PC-3 (cell line): ENCODE measurements at regions not wholly inside any gene's neighbourhood (a gene's known extent, or its start where the extent isn't known, plus 50 kb on each side); places are given as distances from the start of the nearest gene placed in this dataset.

Source experiments
- ATAC-seq: fragments of 200-7000 bp; cut with Tn5 transposase; 2 replicates; pipeline ENCODE4 v1.9.1; 2020; ENCODE audit warnings: mild to moderate bottlenecking, moderate library complexity
- BruUV-seq: library from RNA; stranded (reverse); fragments of 400-500 nt; replicated peaks from 2 replicates; lab custom pipeline; 2021; lab: Mats Ljungman, UMichigan
- CTCF ChIA-PET: fragments of 300-600 bp; sonication (Branson Sonifier 250); formaldehyde crosslinking; loops from one replicate; lab custom pipeline; 2022; ENCODE audit warnings: antibody characterized with exemption; lab: Charles Lee
- POLR2A ChIA-PET: fragments of 300-600 bp; sonication (Branson Sonifier 250); formaldehyde crosslinking; loops from one replicate; lab custom pipeline; 2022; ENCODE audit warnings: antibody characterized with exemption; ENCODE audit not compliant: unreplicated experiment; lab: Charles Lee
- DNase-seq: peaks from one replicate; pipeline ENCODE4 v3.0.0-alpha.2; 2015
- H2AFZ ChIP-seq: fragments of 300-600 bp; sonication (generic); 2 replicates; pipeline ENCODE4 v1.6.0; 2016; ENCODE audit warnings: antibody characterized with exemption, low read length
- H3F3A ChIP-seq: fragments of 300-600 bp; sonication (generic); one replicate; pipeline ENCODE4 v1.6.0; 2017; ENCODE audit warnings: antibody characterized with exemption, low read length, control low read depth, mild to moderate bottlenecking; ENCODE audit not compliant: unreplicated experiment
- H3K27ac ChIP-seq: fragments of 300-600 bp; sonication (generic); 2 replicates; pipeline ENCODE4 v1.5.1; 2016; ENCODE audit warnings: mild to moderate bottlenecking, low read length
- H3K27me3 ChIP-seq: fragments of 300-600 bp; sonication (generic); 2 replicates; pipeline ENCODE4 v1.6.1; 2016; ENCODE audit warnings: low read length, mixed read lengths
- H3K36me3 ChIP-seq: fragments of 300-600 bp; sonication (generic); 2 replicates; pipeline ENCODE4 v1.6.1; 2016; ENCODE audit warnings: low read depth, mixed run types, low read length, mixed read lengths
- H3K4me1 ChIP-seq: fragments of 300-600 bp; sonication (generic); 2 replicates; pipeline ENCODE4 v1.5.1; 2016; ENCODE audit warnings: low read length; ENCODE audit not compliant: insufficient read depth
- H3K4me2 ChIP-seq: fragments of 300-600 bp; sonication (generic); 2 replicates; pipeline ENCODE4 v1.6.0; 2016; ENCODE audit warnings: low read length
- H3K4me3 ChIP-seq: fragments of 300-600 bp; sonication (generic); 2 replicates; pipeline ENCODE4 v1.5.1; 2016; ENCODE audit warnings: mild to moderate bottlenecking, low read length, mixed read lengths
- H3K79me2 ChIP-seq: fragments of 300-600 bp; sonication (generic); 2 replicates; pipeline ENCODE4 v1.6.1; 2017; ENCODE audit warnings: low read length, mixed read lengths
- H3K9ac ChIP-seq: fragments of 300-600 bp; sonication (generic); 2 replicates; pipeline ENCODE4 v1.6.0; 2016; ENCODE audit warnings: mild to moderate bottlenecking, low read length
- H3K9me2 ChIP-seq: fragments of 300-600 bp; sonication (generic); replicated peaks from 2 replicates; pipeline ENCODE4 v1.6.1; 2016; ENCODE audit warnings: mixed run types, low read length, mixed read lengths
- H3K9me3 ChIP-seq: fragments of 300-600 bp; sonication (generic); 2 replicates; pipeline ENCODE4 v1.6.1; 2016; ENCODE audit warnings: low read length, mixed read lengths
- H4K20me1 ChIP-seq: fragments of 300-600 bp; sonication (generic); 2 replicates; pipeline ENCODE4 v1.6.1; 2016; ENCODE audit warnings: low read length, mixed read lengths
- CTCF ChIP-seq: fragments of 300-600 bp; sonication (generic); conservative IDR thresholded peaks from 2 replicates; pipeline ENCODE4 v1.5.1; 2017; ENCODE audit warnings: antibody characterized with exemption, low read depth, mild to moderate bottlenecking, low read length
- EZH2 ChIP-seq: fragments of 300-600 bp; sonication (generic); IDR thresholded peaks from one replicate; pipeline ENCODE4 v1.6.1; 2017; ENCODE audit warnings: antibody characterized with exemption, mild to moderate bottlenecking, low read length; ENCODE audit not compliant: unreplicated experiment
- EZH2phosphoT487 ChIP-seq: fragments of 300-600 bp; sonication (generic); IDR thresholded peaks from 2 replicates; pipeline ENCODE4 v1.6.1; 2018; ENCODE audit warnings: mild to moderate bottlenecking, antibody characterized with exemption, low read length, borderline replicate concordance
- intact Hi-C: fragments of 100-400 bp; cut with micrococcal nuclease; formaldehyde crosslinking; loops from 2 replicates; pipeline ENCODE4 v1.9.0; 2023

GRCh38 chr6:139666284-139666683 lies 291.8 kb upstream of the CITED2 start:
- H3K4me2 ChIP-seq: no peak overlapping the region
- H3K36me3 ChIP-seq: no peaks in the 10 kb centered on the region
- H3K9ac ChIP-seq: no peak overlapping the region
- no peaks in the 10 kb centered on the region for H3K9me2 ChIP-seq
- no peak overlapping the region for H3K27ac ChIP-seq
- no peaks in the 10 kb centered on the region for H3K79me2 ChIP-seq
- no TSS peak for BruUV-seq
- no peaks in the 10 kb centered on the region for H3K9me3 ChIP-seq
- H3K4me3 ChIP-seq: no peak overlapping the region
- no peaks in the 10 kb centered on the region for H3K27me3 ChIP-seq
- DNase-seq (no peak), ATAC-seq (no peak)
- ChIA-PET POLR2A (no interaction called here), CTCF (no interaction called here)
- no peaks in the 10 kb centered on the region for H3F3A ChIP-seq
- intact Hi-C loops: no loop called here
- no peaks in the 10 kb centered on the region for H3K4me1 ChIP-seq
- H2AFZ ChIP-seq: no peak overlapping the region
- no peak for TF ChIP-seq CTCF
- TF ChIP-seq EZH2: no peak
- TF ChIP-seq EZH2phosphoT487: no peak
- H4K20me1 ChIP-seq: no peaks in the 10 kb centered on the region

GRCh38 chr6:139663996-139664395 lies 289.5 kb upstream of the CITED2 start:
- ChIA-PET POLR2A (no interaction called here), CTCF (no interaction called here)
- no peaks in the 10 kb centered on the region for H3K9me2 ChIP-seq
- no peaks in the 10 kb centered on the region for H3F3A ChIP-seq
- H3K36me3 ChIP-seq: no peaks in the 10 kb centered on the region
- H3K27me3 ChIP-seq: no peaks in the 10 kb centered on the region
- H3K79me2 ChIP-seq: no peaks in the 10 kb centered on the region
- intact Hi-C loops: no loop called here
- no peak for ATAC-seq
- no TSS peak for BruUV-seq
- H3K9ac ChIP-seq: no peak overlapping the region
- no peak for DNase-seq
- H3K27ac ChIP-seq: no peak overlapping the region
- no peak overlapping the region for H3K4me2 ChIP-seq
- TF ChIP-seq EZH2phosphoT487 (no peak), EZH2 (no peak), CTCF (no peak)
- H3K9me3 ChIP-seq: no peaks in the 10 kb centered on the region
- H2AFZ ChIP-seq: no peak overlapping the region
- no peaks in the 10 kb centered on the region for H4K20me1 ChIP-seq
- no peaks in the 10 kb centered on the region for H3K4me1 ChIP-seq
- no peak overlapping the region for H3K4me3 ChIP-seq

GRCh38 chr6:139659711-139660110 lies 285.3 kb upstream of the CITED2 start:
- ATAC-seq (no peak), DNase-seq (no peak)
- no peak overlapping the region for H2AFZ ChIP-seq
- no peaks in the 10 kb centered on the region for H3K79me2 ChIP-seq
- H4K20me1 ChIP-seq: no peaks in the 10 kb centered on the region
- no peak overlapping the region for H3K4me3 ChIP-seq
- H3K27me3 ChIP-seq: no peaks in the 10 kb centered on the region
- ChIA-PET POLR2A (no interaction called here), CTCF (no interaction called here)
- no peaks in the 10 kb centered on the region for H3K9me3 ChIP-seq
- H3K4me1 ChIP-seq: peaks cover 16% of the 10 kb centered on the region
- TF ChIP-seq EZH2 (no peak), EZH2phosphoT487 (no peak), CTCF (no peak)
- intact Hi-C loops: loop anchor here (5.0 kb wide), 1 partner anchor 383 kb away; no protein-coding TSS in a partner anchor
- H3K27ac ChIP-seq: no peak overlapping the region
- H3K9me2 ChIP-seq: no peaks in the 10 kb centered on the region
- H3F3A ChIP-seq: no peaks in the 10 kb centered on the region
- no peak overlapping the region for H3K4me2 ChIP-seq
- H3K36me3 ChIP-seq: no peaks in the 10 kb centered on the region
- no peak overlapping the region for H3K9ac ChIP-seq
- no TSS peak for BruUV-seq
